ENCODE measurements at regions not wholly inside any gene's neighbourhood (a gene's known extent, or its start where the extent isn't known, plus 50 kb on each side); places are given as distances from the start of the nearest gene placed in this dataset.

DNA sequence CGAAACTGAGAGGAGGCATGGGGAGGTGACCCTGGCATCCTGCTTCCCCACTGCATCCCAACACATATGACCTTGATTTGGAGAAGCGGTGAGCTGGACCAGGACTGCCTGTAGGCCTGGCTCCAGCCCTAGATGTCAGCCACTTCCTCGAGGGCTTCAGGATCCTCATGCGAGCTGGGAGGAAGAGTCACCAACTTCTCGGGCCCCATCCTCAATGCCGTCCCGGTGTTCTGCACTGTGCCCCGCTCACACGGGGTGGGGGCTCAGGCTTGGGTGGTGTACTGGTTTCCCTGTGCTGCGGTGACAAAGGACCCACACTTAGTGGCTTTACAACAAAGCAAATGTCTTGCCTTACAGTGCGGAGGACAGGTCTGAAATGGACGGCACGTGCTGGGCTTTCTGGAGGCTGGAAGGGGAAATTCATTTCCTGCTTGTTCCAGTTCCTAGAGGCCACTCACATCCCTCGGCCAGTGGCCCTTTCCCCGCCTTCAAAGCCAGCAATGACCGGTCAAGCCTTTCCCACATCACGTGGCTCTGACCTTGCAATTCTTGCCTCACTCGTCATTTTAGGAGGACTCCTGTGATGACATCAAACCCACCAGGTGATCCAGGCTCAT lies 298.1 kb upstream of the RTL1 start:
- ChIA-PET CTCF (no interaction called here), POLR2A (no interaction called here)
- Histone ChIP-seq H3K9ac (no peak overlapping the region), H3K9me2 (no peaks in the 10 kb centered on the region), H4K20me1 (ENCODE audit: insufficient read depth) (no peaks in the 10 kb centered on the region), H3K4me3 (ENCODE audit: low read depth in 2 of 2, low read length in 1 of 2) (no peak overlapping the region), H3K4me1 (ENCODE audit: control insufficient read depth in 1 of 2, insufficient read depth in 2 of 2, low read depth in 1 of 2, low read length in 1 of 2) (peaks cover 0 to 9% of the 10 kb centered on the region in 2 experiments; a peak in 1 of 4 replicates), H3K27me3 (ENCODE audit: insufficient read depth) (no peaks in the 10 kb centered on the region), H3K27ac (ENCODE audit: low read depth in 2 of 2, low read length in 1 of 2) (no peak overlapping the region), H3K36me3 (replicated peaks in 1 of 2; ENCODE audit: control insufficient read depth in 1 of 2, insufficient read depth in 2 of 2, low read length in 1 of 2) (no peaks in the 10 kb centered on the region), H3K4me2 (no peak overlapping the region), H3K79me2 (ENCODE audit: insufficient read depth) (no peaks in the 10 kb centered on the region), H3K9me3 (no peaks in the 10 kb centered on the region), H3F3A (replicated peaks; ENCODE audit: insufficient read depth) (no peaks in the 10 kb centered on the region), H2AFZ (ENCODE audit: low read depth) (no peak overlapping the region)
- TF ChIP-seq NFIC (IDR thresholded peaks at IDR 0.05; ENCODE audit: borderline replicate concordance) (no peak), GABPA (IDR thresholded peaks at IDR 0.05; ENCODE audit: low read depth) (no peak), EP300 (IDR thresholded peaks at IDR 0.05; ENCODE audit: borderline replicate concordance in 1 of 2, low read depth in 1 of 2, low read length in 1 of 2) (no peak), FOXJ3 (CRISPR knock-in tag; IDR thresholded peaks at IDR 0.05) (no peak), TCF12 (IDR thresholded peaks at IDR 0.05) (no peak), RFX5 (IDR thresholded peaks at IDR 0.05; ENCODE audit: low read length) (no peak), RCOR1 (IDR thresholded peaks at IDR 0.05; ENCODE audit: low read length) (no peak), NRF1 (IDR thresholded peaks at IDR 0.05; ENCODE audit: low read depth, low read length) (no peak), JUND (IDR thresholded peaks at IDR 0.05) (no peak), EZH2phosphoT487 (IDR thresholded peaks at IDR 0.05; ENCODE audit: borderline replicate concordance, low read depth) (no peak), YY1 (IDR thresholded peaks at IDR 0.05; ENCODE audit: low read depth) (no peak)
- TF ChIP-seq, protein P1, sequence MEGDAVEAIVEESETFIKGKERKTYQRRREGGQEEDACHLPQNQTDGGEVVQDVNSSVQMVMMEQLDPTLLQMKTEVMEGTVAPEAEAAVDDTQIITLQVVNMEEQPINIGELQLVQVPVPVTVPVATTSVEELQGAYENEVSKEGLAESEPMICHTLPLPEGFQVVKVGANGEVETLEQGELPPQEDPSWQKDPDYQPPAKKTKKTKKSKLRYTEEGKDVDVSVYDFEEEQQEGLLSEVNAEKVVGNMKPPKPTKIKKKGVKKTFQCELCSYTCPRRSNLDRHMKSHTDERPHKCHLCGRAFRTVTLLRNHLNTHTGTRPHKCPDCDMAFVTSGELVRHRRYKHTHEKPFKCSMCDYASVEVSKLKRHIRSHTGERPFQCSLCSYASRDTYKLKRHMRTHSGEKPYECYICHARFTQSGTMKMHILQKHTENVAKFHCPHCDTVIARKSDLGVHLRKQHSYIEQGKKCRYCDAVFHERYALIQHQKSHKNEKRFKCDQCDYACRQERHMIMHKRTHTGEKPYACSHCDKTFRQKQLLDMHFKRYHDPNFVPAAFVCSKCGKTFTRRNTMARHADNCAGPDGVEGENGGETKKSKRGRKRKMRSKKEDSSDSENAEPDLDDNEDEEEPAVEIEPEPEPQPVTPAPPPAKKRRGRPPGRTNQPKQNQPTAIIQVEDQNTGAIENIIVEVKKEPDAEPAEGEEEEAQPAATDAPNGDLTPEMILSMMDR (IDR thresholded peaks at IDR 0.05) = no peak
- TF ChIP-seq, protein P2, sequence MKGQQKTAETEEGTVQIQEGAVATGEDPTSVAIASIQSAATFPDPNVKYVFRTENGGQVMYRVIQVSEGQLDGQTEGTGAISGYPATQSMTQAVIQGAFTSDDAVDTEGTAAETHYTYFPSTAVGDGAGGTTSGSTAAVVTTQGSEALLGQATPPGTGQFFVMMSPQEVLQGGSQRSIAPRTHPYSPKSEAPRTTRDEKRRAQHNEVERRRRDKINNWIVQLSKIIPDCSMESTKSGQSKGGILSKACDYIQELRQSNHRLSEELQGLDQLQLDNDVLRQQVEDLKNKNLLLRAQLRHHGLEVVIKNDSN (IDR thresholded peaks at IDR 0.05; ENCODE audit: borderline replicate concordance, low read depth) = no peak
- TF ChIP-seq, protein P3, sequence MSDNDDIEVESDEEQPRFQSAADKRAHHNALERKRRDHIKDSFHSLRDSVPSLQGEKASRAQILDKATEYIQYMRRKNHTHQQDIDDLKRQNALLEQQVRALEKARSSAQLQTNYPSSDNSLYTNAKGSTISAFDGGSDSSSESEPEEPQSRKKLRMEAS (IDR thresholded peaks at IDR 0.05; ENCODE audit: low read depth) = no peak
- WGBS (ENCODE audit: low lambda C conversion rate) = 61% methylated on average over 15 of the region's 18 CpGs
- DNase-seq = no peak

DNA sequence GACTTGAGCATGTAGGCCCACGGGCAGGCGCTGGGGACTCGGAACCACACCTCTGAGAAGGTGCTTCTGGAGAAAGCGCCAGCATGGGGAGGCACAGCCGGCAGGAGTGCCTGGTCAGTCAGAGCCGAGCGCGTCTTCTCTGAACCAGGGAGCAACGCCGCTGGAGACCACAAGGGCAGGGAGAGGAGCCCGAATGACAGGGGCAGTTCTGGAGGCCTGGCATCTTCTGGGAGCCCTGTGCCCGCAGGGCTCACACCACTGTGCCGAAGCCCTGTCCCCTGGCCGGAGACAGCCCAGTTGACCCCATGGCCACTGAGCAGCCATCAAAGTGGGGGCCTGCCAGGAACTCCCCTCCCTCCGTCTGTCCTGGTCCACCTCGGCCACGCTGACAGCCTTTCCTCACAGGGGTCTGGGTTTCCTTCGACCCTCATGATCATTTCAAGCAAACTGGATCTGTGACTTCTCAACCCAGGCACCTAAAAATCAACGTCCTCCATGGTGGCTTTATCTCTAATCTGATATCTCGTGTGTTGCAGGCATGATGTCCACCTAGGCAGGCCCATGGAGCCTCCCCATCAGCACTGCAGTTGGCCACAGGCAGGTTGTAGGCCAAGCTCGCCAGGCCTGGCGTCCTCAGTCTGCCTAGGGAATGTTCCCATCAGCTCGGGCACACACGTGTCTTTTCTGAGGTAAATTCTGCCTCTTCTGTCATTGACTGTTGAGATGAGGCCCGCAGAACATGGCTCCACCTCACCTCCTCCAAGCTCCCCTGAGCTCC lies 299.3 kb upstream of the RTL1 start:
- Histone ChIP-seq H3K9me3 (no peaks in the 10 kb centered on the region), H3K4me3 (ENCODE audit: low read depth in 2 of 2, low read length in 1 of 2) (no peak overlapping the region; a peak in 1 of 4 replicates), H3K36me3 (replicated peaks in 1 of 2; ENCODE audit: control insufficient read depth in 1 of 2, insufficient read depth in 2 of 2, low read length in 1 of 2) (no peaks in the 10 kb centered on the region), H2AFZ (ENCODE audit: low read depth) (no peak overlapping the region), H3K27ac (ENCODE audit: low read depth in 2 of 2, low read length in 1 of 2) (no peak overlapping the region), H4K20me1 (ENCODE audit: insufficient read depth) (no peaks in the 10 kb centered on the region), H3K4me2 (no peak overlapping the region), H3K27me3 (ENCODE audit: insufficient read depth) (no peaks in the 10 kb centered on the region), H3K9me2 (no peaks in the 10 kb centered on the region), H3K79me2 (ENCODE audit: insufficient read depth) (no peaks in the 10 kb centered on the region), H3K9ac (no peak overlapping the region), H3F3A (replicated peaks; ENCODE audit: insufficient read depth) (no peaks in the 10 kb centered on the region), H3K4me1 (ENCODE audit: control insufficient read depth in 1 of 2, insufficient read depth in 2 of 2, low read depth in 1 of 2, low read length in 1 of 2) (no peaks in the 10 kb centered on the region; a peak in 1 of 4 replicates)
- WGBS (ENCODE audit: low lambda C conversion rate) = 56% methylated on average over 13 of the region's 25 CpGs
- DNase-seq = no peak
- ChIA-PET CTCF (no interaction called here), POLR2A (no interaction called here)
- TF ChIP-seq ELF1 (IDR thresholded peaks at IDR 0.05) (no peak), RXRA (IDR thresholded peaks at IDR 0.05; ENCODE audit: borderline replicate concordance, low read depth) (no peak), JUND (IDR thresholded peaks at IDR 0.05) (no peak), NRF1 (IDR thresholded peaks at IDR 0.05; ENCODE audit: low read depth, low read length) (no peak), NFIC (IDR thresholded peaks at IDR 0.05; ENCODE audit: borderline replicate concordance) (no peak), FOXJ3 (CRISPR knock-in tag; IDR thresholded peaks at IDR 0.05) (no peak), POLR2AphosphoS5 (IDR thresholded peaks at IDR 0.05; ENCODE audit: low read depth, low read length) (no peak), FOXM1 (IDR thresholded peaks at IDR 0.05; ENCODE audit: low read depth) (no peak), GATA2 (CRISPR knock-in tag; IDR thresholded peaks at IDR 0.05) (no peak)
- TF ChIP-seq, protein P4, sequence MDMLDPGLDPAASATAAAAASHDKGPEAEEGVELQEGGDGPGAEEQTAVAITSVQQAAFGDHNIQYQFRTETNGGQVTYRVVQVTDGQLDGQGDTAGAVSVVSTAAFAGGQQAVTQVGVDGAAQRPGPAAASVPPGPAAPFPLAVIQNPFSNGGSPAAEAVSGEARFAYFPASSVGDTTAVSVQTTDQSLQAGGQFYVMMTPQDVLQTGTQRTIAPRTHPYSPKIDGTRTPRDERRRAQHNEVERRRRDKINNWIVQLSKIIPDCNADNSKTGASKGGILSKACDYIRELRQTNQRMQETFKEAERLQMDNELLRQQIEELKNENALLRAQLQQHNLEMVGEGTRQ (IDR thresholded peaks at IDR 0.05; ENCODE audit: borderline replicate concordance, low read depth, low read length) = no peak
- TF ChIP-seq, protein P5, sequence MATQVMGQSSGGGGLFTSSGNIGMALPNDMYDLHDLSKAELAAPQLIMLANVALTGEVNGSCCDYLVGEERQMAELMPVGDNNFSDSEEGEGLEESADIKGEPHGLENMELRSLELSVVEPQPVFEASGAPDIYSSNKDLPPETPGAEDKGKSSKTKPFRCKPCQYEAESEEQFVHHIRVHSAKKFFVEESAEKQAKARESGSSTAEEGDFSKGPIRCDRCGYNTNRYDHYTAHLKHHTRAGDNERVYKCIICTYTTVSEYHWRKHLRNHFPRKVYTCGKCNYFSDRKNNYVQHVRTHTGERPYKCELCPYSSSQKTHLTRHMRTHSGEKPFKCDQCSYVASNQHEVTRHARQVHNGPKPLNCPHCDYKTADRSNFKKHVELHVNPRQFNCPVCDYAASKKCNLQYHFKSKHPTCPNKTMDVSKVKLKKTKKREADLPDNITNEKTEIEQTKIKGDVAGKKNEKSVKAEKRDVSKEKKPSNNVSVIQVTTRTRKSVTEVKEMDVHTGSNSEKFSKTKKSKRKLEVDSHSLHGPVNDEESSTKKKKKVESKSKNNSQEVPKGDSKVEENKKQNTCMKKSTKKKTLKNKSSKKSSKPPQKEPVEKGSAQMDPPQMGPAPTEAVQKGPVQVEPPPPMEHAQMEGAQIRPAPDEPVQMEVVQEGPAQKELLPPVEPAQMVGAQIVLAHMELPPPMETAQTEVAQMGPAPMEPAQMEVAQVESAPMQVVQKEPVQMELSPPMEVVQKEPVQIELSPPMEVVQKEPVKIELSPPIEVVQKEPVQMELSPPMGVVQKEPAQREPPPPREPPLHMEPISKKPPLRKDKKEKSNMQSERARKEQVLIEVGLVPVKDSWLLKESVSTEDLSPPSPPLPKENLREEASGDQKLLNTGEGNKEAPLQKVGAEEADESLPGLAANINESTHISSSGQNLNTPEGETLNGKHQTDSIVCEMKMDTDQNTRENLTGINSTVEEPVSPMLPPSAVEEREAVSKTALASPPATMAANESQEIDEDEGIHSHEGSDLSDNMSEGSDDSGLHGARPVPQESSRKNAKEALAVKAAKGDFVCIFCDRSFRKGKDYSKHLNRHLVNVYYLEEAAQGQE (IDR thresholded peaks at IDR 0.05; ENCODE audit: low read depth, low read length) = no peak

Data from SK-N-SH (cell line).